ENCODE measurements at regions not wholly inside any gene's neighbourhood (a gene's known extent, or its start where the extent isn't known, plus 50 kb on each side); places are given as distances from the start of the nearest gene placed in this dataset.

DNA sequence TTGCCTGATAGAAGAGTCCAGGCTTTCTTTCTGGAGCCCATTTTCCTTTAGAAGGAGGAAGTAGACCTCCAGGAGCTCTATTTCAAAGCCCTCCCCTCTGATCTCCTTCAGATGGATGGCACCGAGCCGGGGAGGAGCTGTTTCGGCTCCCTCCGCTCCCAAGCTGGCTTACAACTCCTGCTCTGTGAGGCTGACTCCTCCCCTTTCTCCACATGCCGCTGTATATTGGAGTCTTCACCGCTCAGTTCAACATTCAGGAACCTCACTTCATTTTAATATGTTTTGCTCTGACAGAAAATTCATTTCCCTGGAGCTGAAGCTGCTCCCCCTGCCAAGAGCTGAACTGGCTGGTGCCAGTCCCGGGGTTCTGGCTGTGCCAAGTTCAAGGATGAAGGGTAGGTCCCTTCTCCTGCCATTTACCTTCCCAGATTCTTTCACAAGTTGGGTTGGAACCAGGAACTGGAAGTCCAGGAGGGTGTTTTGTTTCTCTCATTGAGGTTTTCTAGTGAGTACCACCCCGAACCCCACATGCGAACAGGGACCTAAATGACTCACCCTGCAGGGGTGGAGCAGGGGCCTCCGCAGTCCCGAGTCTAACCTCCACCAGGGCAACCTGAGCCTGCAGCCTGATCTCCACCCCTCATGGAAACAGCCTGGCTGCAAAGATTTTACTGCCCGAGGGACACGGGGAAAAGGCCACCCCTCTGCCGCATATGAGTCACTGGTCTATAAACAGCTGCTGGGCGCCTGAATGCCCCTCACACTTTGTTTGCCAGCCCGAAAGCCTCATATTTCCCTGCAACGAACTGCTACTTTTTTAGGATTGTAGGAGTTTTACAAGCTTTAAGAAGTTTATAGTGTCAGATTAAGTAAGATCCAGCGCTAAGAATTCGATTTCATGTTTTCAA, 68.6 kb upstream of the FOXA2 start:
- no peaks in the 10 kb centered on the region for H3K4me1 ChIP-seq
- no peaks in the 10 kb centered on the region for H3K36me3 ChIP-seq (ENCODE audit: control insufficient read depth, insufficient read depth, low read length)
- H2AFZ ChIP-seq: no peak overlapping the region
- no peak overlapping the region for H3K4me3 ChIP-seq (ENCODE audit: low read depth, low read length)
- H3K4me2 ChIP-seq (ENCODE audit: low read length): no peak overlapping the region
- TF ChIP-seq, protein P1, sequence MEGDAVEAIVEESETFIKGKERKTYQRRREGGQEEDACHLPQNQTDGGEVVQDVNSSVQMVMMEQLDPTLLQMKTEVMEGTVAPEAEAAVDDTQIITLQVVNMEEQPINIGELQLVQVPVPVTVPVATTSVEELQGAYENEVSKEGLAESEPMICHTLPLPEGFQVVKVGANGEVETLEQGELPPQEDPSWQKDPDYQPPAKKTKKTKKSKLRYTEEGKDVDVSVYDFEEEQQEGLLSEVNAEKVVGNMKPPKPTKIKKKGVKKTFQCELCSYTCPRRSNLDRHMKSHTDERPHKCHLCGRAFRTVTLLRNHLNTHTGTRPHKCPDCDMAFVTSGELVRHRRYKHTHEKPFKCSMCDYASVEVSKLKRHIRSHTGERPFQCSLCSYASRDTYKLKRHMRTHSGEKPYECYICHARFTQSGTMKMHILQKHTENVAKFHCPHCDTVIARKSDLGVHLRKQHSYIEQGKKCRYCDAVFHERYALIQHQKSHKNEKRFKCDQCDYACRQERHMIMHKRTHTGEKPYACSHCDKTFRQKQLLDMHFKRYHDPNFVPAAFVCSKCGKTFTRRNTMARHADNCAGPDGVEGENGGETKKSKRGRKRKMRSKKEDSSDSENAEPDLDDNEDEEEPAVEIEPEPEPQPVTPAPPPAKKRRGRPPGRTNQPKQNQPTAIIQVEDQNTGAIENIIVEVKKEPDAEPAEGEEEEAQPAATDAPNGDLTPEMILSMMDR (IDR thresholded peaks at IDR 0.05): no peak
- H3K27me3 ChIP-seq (ENCODE audit: control insufficient read depth, insufficient read depth, low read length): no peaks in the 10 kb centered on the region
- no peaks in the 10 kb centered on the region for H3K79me2 ChIP-seq
- no peak overlapping the region for H3K27ac ChIP-seq
- H3K9ac ChIP-seq: no peak overlapping the region
- peaks cover 3% of the 10 kb centered on the region for H3K9me3 ChIP-seq (ENCODE audit: control insufficient read depth, low read length)

DNA sequence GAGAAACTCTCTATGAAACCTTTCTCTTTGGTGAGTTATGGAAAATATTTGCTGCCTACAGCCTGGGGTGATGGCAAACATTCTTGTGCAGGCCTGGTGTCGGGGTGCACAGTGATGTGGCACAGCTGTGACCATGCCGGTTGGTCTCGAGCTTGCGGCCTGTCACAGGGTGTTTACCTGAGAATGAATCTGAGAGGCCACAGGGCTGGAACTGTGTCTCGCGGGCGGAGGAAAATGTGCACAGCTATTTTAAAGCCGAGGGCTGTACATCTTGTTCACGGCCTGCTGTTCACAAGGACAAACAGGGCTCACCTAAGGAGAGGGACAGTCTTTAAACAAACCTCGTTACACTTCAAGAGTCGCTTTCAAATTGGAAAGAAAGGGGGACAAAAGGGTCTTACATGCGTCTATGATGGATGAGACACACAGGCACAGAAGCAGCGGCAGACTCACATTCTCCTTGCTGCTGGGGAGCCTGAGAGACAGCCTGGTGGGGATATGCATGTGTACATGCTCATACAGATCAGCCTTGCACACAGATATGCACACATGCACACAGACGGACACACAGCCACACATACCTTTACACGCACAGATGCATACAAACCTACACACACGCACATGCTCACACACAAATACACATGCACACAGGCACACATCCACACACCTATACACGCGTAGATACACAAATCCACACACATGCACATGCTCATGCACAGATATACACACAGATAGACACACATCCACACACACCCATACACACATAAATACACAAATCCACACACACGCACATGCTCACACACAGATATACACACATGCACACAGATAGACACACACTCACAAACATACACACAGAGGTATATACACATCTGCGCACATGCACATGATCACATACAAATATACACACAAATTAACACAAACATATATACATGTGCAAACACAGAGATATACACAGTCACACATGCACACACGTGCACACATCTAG, 69.6 kb upstream of the FOXA2 start:
- peaks cover 3% of the 10 kb centered on the region for H3K9me3 ChIP-seq (ENCODE audit: control insufficient read depth, low read length)
- no peak overlapping the region for H3K27ac ChIP-seq
- H3K36me3 ChIP-seq (ENCODE audit: control insufficient read depth, insufficient read depth, low read length): no peaks in the 10 kb centered on the region
- no peak overlapping the region for H2AFZ ChIP-seq
- no peaks in the 10 kb centered on the region for H3K79me2 ChIP-seq
- TF ChIP-seq, protein P1 (IDR thresholded peaks at IDR 0.05): no peak
- H3K27me3 ChIP-seq (ENCODE audit: control insufficient read depth, insufficient read depth, low read length): no peaks in the 10 kb centered on the region
- no peak overlapping the region for H3K4me3 ChIP-seq (ENCODE audit: low read depth, low read length)
- no peak overlapping the region for H3K4me2 ChIP-seq (ENCODE audit: low read length)
- H3K9ac ChIP-seq: no peak overlapping the region
- H3K4me1 ChIP-seq: no peaks in the 10 kb centered on the region

DNA sequence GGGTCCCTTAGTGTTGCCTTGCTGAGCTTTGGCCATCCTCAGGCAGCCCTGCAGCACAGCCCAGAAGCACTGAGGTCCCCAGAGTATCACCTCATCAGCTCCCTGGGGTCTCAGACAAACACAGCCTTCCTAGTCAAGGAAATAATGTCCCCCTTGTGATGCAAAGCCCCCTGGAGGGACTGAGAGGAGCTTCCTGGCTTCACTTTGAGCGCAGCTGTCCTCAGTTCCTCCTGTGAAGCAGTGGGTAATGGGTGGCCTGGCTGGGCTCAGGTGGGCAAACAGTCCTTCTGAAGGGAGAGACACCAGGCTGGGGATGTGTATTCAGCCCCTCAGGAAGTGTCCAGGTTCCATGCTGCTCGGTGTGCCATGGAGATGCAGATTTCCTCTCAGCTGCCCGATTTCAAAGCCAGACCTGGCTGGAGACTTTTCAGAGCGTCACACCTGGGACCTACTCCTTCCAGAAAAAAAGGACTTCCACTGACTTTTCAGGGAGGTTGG, 79.2 kb upstream of the FOXA2 start:
- Histone ChIP-seq H3K4me3 (ENCODE audit: low read depth, low read length) (no peak overlapping the region), H3K9me3 (ENCODE audit: control insufficient read depth, low read length) (no peaks in the 10 kb centered on the region), H3K36me3 (ENCODE audit: control insufficient read depth, insufficient read depth, low read length) (no peaks in the 10 kb centered on the region), H3K27ac (no peak overlapping the region), H3K9ac (no peak overlapping the region), H3K4me1 (no peaks in the 10 kb centered on the region), H2AFZ (no peak overlapping the region), H3K79me2 (no peaks in the 10 kb centered on the region), H3K4me2 (ENCODE audit: low read length) (no peak overlapping the region), H3K27me3 (ENCODE audit: control insufficient read depth, insufficient read depth, low read length) (no peaks in the 10 kb centered on the region)
- TF ChIP-seq, protein P1 (IDR thresholded peaks at IDR 0.05): no peak

DNA sequence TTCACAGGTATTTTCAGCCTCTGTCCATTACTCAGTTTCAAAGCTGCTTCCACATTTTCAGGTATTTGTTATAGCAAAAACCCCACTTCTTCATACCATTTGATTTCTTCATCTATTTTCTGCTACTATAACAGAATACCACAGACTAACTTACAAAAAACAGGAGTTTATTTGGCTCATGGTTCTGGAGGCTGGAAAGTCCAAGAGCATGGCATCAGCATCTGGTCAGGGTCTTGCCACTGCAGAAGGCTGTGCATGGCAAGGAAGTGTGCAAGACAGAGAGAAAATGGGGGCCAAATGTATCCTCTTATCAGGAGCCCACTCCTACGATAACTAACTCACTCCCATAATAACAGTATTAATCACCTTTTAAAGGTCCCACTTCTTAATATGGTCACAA, 82.8 kb upstream of the FOXA2 start:
- TF ChIP-seq, protein P1 (IDR thresholded peaks at IDR 0.05): no peak

More for the DNA sequence above, 82.8 kb upstream of the FOXA2 start:
- Histone ChIP-seq H3K4me1 (no peaks in the 10 kb centered on the region), H2AFZ (no peak overlapping the region), H3K9ac (no peak overlapping the region), H3K27me3 (ENCODE audit: control insufficient read depth, insufficient read depth, low read length) (no peaks in the 10 kb centered on the region), H3K4me3 (ENCODE audit: low read depth, low read length) (no peak overlapping the region), H3K36me3 (ENCODE audit: control insufficient read depth, insufficient read depth, low read length) (no peaks in the 10 kb centered on the region), H3K9me3 (ENCODE audit: control insufficient read depth, low read length) (no peaks in the 10 kb centered on the region), H3K27ac (no peak overlapping the region), H3K4me2 (ENCODE audit: low read length) (no peak overlapping the region), H3K79me2 (no peaks in the 10 kb centered on the region)
